ENCODE measurements at regions not wholly inside any gene's neighbourhood (a gene's known extent, or its start where the extent isn't known, plus 50 kb on each side); places are given as distances from the start of the nearest gene placed in this dataset.

DNA sequence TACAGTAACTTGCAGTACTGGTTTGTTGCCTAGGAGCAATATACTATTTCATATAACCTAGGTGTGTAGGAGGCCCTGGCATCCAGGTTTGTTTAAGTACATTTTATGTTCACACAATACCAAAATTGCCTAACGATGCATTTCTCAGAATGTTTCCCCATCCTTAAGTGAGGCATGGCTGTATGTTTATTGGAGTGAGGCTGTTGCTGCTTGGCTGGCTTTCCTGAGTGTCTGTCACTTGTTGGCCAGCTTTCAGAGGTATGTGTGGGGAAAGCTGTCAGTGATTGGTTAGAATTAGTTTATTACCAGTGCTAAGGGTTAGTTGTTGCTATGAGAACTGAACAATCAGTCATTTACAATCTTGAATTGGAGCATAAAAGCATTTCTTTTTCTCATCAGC lies 154.1 kb upstream of the CDH12 start:
- no peak for TF ChIP-seq POLR2A (IDR thresholded peaks at IDR 0.05)
- no peak for TF ChIP-seq CTCF (IDR thresholded peaks at IDR 0.05)

Measured in thyroid gland (tissue), 4 donors.